ENCODE measurements at regions not wholly inside any gene's neighbourhood (a gene's known extent, or its start where the extent isn't known, plus 50 kb on each side); places are given as distances from the start of the nearest gene placed in this dataset.
"Not testable (repeated sequence)": the region's sequence is repeated elsewhere in the genome, so short reads cannot be mapped to it uniquely, and the experiment has no call there.

GRCh38 chr5:120241400-120241799 lies 222.7 kb upstream of the PRR16 start:
- no peak for DNase-seq

DNA sequence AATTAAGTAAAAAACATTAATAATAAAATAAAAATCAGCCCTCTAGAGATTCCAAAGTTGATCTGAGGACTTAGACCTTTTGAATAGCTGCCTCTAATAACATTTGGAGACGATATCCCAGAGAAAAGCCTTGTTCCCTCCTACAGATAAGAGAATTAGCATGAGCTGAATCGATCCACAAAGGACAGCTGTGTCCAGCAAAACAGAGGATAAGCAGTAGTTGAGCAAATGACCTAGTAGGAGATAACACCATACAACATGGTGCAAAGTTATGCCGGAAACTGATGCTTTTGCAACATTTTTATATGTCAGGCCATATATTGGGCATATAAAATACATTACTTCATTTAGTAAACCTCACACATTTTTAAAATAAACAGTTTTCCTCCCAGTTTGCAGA lies 212.2 kb upstream of the PRR16 start:
- DNase-seq = no peak

DNA sequence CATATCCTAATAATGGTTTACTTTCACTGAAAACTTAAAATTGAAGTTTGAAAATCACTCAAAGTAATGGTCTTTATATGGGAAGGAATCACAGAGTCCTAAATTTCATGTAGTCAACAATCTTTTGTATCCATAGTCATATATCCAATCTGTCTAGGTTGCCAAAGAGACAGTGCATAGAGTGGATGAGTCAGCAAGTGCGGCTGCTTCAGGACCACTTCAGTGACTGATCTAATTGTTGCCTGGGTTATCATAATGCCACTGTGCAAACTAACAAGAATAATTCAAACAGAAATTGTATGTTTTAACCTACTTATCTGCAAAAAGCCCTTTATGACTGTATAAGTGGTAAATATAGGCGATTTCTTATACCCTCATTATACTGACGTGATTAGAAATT lies 211.3 kb upstream of the PRR16 start:
- peak; percentile 57 for DNase-seq

DNA sequence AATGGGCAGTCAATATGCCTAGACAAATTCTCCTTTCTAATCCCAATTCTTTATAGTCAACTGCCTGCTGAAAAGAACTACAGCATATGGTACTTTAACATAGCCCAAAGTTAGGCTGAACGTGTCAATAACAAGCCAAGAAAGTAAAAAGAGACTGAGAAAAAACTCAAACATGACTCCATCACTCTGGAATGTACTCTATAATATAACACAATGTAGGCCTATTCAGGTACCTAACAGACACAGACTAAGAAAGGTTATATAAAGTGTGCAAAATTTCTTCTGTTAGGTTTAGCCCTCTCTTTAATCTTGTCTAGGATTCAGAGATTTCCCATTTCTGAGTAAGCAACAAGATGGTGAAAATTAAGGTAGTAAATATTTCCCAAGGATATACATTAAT lies 209.7 kb upstream of the PRR16 start:
- DNase-seq = peak; percentile 29

DNA sequence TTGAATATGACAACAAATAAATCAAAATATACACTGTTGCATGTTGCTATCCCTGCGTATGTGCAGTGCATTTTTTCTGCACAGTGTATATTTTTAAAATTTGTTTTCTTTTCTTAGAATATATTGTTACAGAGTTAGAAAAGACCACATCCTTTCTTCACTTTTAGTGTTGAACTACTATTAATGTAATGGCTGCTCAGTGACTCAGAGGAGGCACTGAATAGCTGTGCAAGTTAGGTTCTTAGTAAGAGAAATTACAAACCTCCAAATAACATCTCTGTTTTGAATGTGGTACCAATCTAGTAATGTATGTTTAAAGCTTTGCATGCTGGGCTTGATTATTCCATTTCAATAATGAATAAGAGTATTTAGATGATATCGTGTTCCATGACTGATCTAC lies 208.9 kb upstream of the PRR16 start:
- peak; percentile 18 for DNase-seq

DNA sequence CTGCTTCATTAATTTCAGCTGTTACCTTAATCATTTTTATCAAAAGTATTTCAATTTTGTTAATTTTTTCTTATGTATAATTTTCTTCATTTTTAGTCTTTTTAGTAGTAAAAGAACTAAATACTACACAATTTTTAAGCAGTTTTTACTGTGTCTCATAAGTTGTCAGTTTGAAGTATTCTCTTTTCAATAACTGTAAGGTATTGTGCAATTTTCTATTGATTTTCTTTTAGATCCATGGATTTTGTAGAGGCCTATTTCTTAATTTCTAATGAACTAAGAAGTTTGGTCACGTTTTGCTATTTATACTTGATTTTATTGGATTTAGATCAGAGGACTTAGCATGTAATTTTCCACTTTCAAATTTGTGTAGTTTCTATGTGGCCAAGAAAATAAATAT lies 207.7 kb upstream of the PRR16 start:
- DNase-seq = no peak

DNA sequence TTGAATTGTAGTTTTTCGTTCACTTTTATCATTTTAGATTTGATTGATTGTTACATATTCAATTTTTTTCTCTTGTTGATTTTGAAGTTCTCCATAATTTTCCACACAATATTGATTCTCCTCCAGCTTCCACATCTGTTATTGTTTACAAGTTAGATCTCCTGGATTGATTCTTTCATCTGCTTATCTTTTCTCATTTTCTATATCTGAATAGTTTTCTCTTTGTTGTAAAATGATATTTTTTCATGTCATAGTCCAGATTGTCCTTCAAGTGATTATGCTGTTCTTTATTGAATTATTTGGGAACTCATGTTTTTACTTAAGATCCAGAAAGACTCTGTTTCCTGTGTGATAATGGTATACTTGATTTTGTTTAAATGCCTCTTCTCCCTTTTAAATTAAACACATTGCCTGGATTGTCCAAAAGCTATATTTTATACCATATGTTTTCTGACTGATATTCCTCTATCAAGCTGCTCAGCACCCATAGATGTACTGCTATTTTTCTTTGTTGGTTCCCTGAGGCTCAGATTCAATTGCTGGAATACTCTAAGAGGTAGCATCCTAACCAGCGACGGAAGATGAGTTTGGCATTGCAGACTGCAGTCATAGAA lies 206.6 kb upstream of the PRR16 start:
- DNase-seq = no peak

GRCh38 chr5:120258123-120258522 lies 206.0 kb upstream of the PRR16 start:
- DNase-seq = no peak

GRCh38 chr5:120260651-120261050 lies 203.4 kb upstream of the PRR16 start:
- DNase-seq = no peak

GRCh38 chr5:120270498-120270897 lies 193.6 kb upstream of the PRR16 start:
- DNase-seq = no peak

DNA sequence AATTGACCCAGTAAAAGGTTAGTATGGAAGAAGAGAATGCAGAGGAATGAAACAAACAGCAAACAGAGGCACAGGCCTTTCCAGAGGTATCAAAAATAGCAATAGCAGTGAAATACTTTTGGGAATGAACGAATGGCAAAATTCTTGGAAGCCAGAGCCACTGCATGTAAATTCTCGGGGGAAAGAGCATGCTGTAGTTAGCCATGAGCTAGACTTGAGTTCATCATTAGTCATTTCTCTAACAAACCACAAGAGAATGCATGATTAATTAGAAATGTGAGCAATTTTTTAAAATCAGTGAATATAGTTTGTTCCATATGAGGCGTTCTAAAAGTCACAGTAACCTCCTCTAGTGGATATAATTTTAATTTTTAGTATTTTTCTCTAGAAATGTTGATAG lies 170.3 kb upstream of the PRR16 start:
- peak; percentile 95 for DNase-seq

GRCh38 chr5:120297616-120298015 lies 166.5 kb upstream of the PRR16 start:
- peak; percentile 66 for DNase-seq

- peak; percentile 41 for DNase-seq
Measured at GRCh38 chr5:120298981-120299380, 165.1 kb upstream of the PRR16 start.

GRCh38 chr5:120304663-120305062 lies 159.4 kb upstream of the PRR16 start:
- DNase-seq = peak; percentile 93

DNA sequence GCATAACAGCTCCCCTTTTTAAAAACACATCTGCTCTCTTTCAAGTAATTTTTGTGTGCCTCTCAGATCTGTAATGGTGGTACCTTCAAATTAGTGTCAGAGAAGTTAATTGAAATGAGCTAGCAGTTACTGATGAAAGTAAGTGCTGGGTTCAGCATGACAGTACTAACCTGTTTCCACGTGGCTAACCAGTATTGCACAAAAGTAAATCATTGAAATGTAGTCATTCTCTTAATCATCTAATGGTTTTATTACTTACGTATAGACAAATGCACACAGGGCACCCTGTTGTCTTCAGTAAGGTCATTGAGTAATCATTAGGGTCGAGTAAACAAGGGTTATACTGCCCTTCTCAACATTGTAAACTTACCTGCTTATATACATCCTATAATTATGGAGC lies 157.8 kb upstream of the PRR16 start:
- DNase-seq = no peak

GRCh38 chr5:120314191-120314590 lies 149.9 kb upstream of the PRR16 start:
- no peak for DNase-seq

DNA sequence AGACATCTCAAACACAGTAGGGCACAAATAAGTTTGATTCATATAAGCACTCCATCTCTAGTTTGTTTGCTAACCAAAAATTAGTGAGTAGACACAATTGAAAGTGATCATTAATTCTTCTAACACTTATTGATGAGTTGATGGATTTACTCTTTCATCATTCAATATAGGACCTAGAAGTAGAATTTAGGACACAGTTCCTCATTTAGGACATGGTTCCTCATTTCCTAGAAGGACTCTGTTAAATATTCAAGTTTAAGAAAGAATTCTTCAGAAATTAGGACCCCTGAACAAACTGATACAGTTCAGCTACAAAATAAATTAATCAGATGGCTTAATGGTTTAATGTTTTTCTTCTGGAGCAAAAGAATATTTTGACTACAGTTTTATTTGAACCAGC lies 143.5 kb upstream of the PRR16 start:
- DNase-seq = no peak

GRCh38 chr5:120326651-120327050 lies 137.4 kb upstream of the PRR16 start:
- no peak for DNase-seq

DNA sequence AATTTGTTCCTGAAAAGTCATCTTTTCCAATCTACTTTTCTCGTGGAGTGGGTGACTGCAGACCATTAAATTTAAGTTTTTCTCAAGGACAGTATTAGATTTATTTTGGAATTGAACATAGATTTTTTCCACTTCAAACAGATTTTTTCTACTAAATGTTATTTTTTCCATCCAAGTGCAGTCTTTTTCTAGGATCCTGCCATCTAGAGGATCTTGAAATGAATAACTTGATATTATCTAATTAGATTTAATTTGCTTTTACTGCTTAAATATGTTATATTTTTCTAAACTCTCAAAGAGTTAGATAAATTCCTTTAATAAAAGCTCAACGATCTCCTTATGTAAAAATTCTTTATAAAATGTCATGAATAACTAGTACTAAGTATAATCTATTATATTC lies 136.9 kb upstream of the PRR16 start:
- no peak for DNase-seq

GRCh38 chr5:120329095-120329494 lies 135.0 kb upstream of the PRR16 start:
- no peak for DNase-seq

GRCh38 chr5:120330558-120330957 lies 133.5 kb upstream of the PRR16 start:
- DNase-seq = no peak

- DNase-seq = no peak
Measured at GRCh38 chr5:120344181-120344580, 119.9 kb upstream of the PRR16 start.

GRCh38 chr5:120345947-120346346 lies 118.2 kb upstream of the PRR16 start:
- DNase-seq = no peak

- not testable (repeated sequence) for DNase-seq
Measured at GRCh38 chr5:120351071-120351470, 113.0 kb upstream of the PRR16 start.

DNA sequence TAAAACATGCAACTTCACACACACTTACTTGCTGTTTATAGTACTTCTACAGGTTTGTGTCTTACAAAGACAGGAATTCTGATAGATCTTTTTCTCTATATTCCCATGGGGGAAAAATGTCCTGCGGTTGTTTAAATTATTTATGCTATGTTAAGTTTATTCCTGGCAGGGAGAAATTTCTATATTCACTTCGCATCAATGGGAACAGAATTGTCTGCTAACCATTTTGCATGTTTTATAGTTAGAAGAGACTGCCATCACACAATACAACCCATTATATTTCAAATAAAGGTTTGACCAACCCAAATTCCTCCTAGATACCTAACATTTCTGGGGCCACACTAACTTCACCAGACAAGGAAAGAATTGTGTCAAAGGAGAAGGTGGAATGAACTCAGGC lies 110.0 kb upstream of the PRR16 start:
- DNase-seq = no peak

GRCh38 chr5:120358949-120359348 lies 105.2 kb upstream of the PRR16 start:
- no peak for DNase-seq

Measured in fibroblast of skin of right biceps (primary cell).